K562 (cell line): ENCODE measurements at regions not wholly inside any gene's neighbourhood (a gene's known extent, or its start where the extent isn't known, plus 50 kb on each side); places are given as distances from the start of the nearest gene placed in this dataset.

ENCODE experiments used
- CTCF ChIP-seq, 3 experiments: IDR thresholded peaks in 2 of 3; conservative IDR thresholded peaks in 1 of 3; 2 replicates each; pipeline ENCODE4 v1.5.1; 2011 to 2012; ENCODE audit warnings: low read length in 3 of 3, mild to moderate bottlenecking in 3 of 3, control low read depth in 2 of 3, improper control_type of control experiment in 1 of 3, inconsistent platforms in 1 of 3, low read depth in 1 of 3, mixed read lengths in 1 of 3, moderate library complexity in 1 of 3; ENCODE audit not compliant: insufficient read depth in 2 of 3
- EWSR1 ChIP-seq: fragments of 450-650 bp; IDR thresholded peaks from 2 replicates; pipeline ENCODE4 v1.6.1; 2018; ENCODE audit warnings: borderline replicate concordance, mild to moderate bottlenecking, low read depth, moderate library complexity; ENCODE audit not compliant: partially characterized antibody
- LEF1 ChIP-seq: fragments of 450-650 bp; IDR thresholded peaks from 2 replicates; pipeline ENCODE4 v1.6.1; 2016; ENCODE audit warnings: mild to moderate bottlenecking
- TFAM ChIP-seq: fragments of 250-450 bp; sonication (Bioruptor Pico); conservative IDR thresholded peaks from 2 replicates; pipeline ENCODE4 v1.5.0; 2021; ENCODE audit warnings: mild to moderate bottlenecking, moderate library complexity
- ZBTB5 ChIP-seq: fragments of 450-650 bp; IDR thresholded peaks from 2 replicates; pipeline ENCODE4 v1.6.1; 2017; ENCODE audit warnings: antibody characterized with exemption
- ZNF407 ChIP-seq: fragments of 450-650 bp; IDR thresholded peaks from 2 replicates; pipeline ENCODE4 v1.6.1; 2016; ENCODE audit warnings: low read depth

GRCh38 chr4:30620711-30621110 lies 99.5 kb upstream of the PCDH7 start:
- TF ChIP-seq LEF1: no peak
- no peak for TF ChIP-seq EWSR1
- no peak for TF ChIP-seq TFAM (CRISPR knock-in tag)
- no peak for TF ChIP-seq ZBTB5
- TF ChIP-seq ZNF407: no peak
- no peak for TF ChIP-seq CTCF (IDR thresholded peaks at IDR 0.05 in 2 of 3, conservative IDR thresholded peaks at IDR 0.05 in 1 of 3; ENCODE audit: insufficient read depth in 2 of 3, low read depth in 1 of 3, low read length in 3 of 3)
